ENCODE measurements at regions not wholly inside any gene's neighbourhood (a gene's known extent, or its start where the extent isn't known, plus 50 kb on each side); places are given as distances from the start of the nearest gene placed in this dataset.

DNA sequence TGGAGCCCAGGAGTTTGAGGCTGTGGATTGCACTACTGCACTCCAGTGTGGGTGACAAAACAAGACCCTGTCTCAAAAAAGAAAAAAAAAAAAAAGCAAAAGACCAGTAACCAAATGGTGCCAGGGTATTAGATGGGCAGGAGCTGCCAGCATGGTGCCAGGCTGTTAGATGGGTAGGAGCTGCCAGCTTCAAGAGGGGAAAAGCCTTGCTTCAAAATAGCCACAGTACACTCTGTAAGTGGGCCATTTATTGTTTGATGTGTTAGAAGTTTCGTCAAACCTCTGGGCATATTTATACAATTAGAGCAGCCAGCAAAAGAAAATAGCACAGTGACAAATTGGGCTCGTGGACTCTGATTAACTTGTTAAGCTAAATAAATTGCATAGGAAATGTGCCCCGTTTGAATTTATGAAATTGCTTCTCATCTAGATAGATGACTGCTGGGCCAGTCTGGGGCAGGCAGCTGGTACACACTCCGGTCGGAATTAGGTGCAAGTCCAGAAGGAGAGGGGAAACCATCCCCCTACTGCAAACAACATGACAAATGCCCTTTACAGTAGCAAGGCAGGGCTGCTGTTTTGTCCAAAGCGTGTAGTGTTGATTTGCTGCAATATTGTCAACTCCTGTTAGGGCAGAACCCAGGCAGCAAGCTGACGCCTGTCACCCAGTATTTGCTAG, 126.3 kb upstream of the IRX3 start:
- DNase-seq (ENCODE audit: low read depth): no peak

DNA sequence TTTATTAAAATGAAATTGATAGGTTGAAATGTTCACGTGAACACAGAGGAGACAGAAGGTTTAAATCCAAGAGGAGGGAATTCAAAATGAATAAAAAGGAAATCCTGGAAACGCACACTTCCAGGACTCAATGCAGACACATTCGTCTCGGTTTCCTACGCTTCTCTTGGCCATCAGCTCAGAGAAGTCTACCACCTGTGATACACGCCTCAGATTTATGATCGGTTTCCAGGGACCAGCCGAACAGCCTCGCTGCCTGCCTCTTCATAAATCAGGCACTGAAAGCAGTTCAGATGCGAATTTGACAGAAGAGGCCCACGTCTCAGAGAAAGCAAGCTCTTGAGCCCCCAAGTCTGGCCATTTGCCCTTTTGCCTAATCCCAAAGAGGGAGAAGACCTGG, 125.5 kb upstream of the IRX3 start:
- DNase-seq (ENCODE audit: low read depth): no peak

DNA sequence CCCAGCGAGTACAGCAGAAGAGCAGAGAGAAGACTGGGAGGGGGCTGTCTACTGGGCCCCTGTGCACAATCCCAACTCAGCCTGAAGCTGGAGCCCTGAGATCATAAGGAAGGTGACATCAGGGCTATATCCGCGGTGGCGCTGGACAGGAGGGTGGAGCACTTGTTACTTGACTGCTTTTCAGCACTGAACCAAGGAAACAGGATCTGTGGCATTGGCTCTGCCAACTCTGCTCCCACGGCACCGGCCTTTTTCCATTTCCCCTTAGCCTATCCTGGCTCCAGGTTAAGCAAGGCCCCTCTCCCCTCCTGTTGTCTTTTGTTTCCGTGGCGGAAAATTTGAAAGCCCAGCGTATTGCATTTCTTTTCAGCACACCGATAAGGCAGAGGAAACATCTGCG, 125.0 kb upstream of the IRX3 start:
- DNase-seq (ENCODE audit: low read depth): no peak

DNA sequence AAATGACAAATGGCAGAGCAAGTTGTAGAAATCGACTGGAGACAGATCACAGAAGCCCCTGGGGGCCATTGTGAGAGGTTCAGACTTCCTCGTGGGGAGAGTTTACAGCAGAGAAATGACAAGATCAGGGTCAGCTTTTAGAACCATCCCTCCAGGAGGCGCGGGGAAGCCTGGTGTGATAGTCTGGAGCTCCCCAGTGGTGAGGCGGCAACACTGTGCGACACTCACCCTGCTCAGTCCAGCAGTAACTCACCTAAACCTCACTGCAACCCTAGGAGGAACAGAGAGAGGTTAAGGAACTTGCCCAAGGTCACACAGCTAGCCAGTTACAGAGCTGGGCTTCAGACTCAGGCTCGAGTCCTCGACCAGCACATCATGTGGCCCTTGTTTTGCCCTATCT, 123.4 kb upstream of the IRX3 start:
- no peak for DNase-seq (ENCODE audit: low read depth)

DNA sequence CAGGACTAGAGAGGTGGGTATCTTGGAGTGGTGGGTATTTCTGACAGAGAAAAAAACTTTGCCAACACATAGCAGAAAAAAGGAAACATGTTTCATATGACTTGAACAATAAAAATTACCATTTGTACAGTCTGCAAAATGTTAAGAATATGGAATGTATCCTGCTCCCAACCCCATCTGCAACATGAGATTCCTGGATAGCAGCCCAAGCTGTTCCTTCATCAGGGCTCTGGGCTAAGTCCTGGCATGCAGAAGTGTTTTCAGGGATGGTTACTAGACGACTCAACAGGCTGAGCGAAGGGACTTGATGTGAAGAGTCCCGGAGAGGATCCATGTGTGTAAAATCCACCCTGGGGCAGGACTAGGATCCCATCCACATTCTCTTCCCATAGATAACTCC, 121.0 kb upstream of the IRX3 start:
- no peak for DNase-seq (ENCODE audit: low read depth)

DNA sequence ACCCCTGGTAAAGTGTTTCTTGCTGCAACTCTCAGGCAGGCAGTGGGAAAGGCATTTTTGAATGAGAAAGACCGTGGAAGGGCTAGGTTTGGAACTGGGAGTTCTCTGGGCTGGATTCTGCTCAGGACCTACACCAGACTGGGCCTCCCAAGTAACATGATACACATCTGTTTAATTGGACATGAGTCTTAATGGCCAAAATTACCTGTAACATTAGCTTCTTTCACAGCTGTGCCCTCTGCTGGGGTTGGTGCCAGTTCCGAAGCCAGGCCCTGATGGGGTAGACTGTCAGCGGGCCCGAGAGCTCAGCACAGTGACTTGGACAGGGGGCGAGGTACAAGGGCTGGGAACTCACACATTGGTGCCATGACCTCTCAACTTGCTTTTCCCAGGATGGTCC, 118.9 kb upstream of the IRX3 start:
- no peak for DNase-seq (ENCODE audit: low read depth)

DNA sequence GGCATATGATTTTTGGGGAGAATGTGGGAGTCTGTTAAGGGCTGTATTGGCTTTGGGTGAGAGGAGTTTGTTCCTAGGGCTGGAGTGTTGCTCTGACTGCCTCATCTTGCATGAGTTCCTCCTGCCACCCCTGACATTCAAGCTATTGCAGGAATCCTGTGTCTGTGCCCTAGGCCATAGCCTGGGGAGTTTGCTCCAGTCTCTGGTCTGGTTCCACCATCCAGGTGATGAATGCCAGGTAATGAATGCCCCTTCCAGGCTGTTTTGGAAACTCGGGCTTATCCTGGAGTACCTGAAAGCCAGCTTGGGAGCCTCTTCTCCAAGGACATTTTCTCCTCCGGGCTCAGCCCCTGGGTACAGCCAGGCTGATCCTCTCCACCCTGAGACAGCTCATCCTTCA, 117.0 kb upstream of the IRX3 start:
- no peak for DNase-seq (ENCODE audit: low read depth)

DNA sequence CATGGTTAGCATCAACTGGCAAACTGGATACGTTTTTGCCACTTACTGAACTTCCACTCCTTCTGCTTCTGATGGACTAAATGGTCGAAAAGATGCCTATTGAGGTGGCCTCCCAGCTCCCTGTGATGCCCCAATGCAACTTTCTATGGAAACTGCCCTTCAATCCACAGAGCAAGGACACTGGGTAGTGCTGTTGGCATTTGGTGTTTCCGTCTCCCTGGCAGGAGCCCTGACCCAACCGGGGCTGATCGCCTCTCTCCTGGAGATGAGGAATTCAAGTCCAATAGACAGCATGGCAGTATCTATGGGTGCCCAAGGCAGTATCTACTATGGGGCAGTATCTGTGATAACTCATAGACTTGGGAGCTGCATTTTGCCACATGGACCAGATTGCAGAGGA, 116.3 kb upstream of the IRX3 start:
- no peak for DNase-seq (ENCODE audit: low read depth)

DNA sequence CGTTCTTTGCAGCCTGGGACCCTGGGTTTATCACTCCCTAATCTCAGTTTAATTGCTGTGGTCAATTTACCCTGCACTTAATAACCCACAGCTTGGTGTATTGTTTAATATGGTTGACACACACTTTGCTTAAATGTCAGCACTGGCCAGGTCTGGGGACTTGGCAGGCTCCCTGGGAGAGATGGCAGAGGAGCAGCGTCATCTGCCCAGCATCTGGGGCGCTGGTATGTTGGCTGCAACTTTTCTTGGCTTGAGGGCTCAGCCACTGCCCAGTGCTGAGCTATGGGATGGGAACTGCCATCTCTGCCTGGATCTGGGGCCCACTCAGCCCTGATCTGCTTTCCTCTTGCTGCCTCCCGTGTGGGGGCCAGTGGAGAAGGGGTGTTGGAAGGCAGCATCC, 115.7 kb upstream of the IRX3 start:
- peak; percentile 52 for DNase-seq (ENCODE audit: low read depth)

DNA sequence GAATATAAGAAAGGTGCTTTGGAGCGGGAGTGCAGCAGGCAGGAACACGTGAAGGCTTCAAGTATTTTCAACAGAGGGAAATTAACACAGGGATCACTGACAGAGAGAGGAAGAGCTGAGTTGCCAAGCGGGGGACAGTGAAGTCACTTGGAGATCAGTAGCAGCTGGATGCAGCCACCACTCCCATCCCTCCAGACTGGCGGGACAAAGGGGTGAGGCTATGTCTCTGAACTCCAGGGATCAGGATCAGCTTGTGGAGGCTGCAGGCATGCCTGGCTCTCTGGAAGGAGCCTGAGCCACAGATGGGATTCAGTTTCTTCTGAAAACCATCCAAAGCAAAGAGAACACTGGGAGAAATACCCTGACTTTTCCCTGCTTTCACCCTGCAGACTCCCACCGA, 113.7 kb upstream of the IRX3 start:
- no peak for DNase-seq (ENCODE audit: low read depth)

DNA sequence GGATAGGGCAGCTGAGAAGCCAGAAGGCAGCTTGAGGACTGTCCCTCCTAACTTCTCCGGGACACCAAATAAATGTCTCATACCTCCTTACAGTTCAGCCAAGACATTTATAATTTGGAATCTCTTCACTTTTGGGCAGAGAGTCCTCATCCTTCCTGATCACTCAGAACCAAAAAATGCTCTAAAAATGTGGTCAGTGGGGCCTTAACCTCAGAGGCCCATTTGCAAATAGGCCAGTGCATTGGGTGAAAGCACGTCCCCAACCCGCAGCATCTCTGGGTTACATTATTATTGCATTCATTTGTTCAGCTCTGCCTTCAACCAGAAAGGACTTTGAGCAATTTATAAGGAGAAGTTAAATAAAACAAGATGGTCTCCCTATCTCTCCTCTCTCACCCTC, 112.4 kb upstream of the IRX3 start:
- DNase-seq (ENCODE audit: low read depth): no peak

DNA sequence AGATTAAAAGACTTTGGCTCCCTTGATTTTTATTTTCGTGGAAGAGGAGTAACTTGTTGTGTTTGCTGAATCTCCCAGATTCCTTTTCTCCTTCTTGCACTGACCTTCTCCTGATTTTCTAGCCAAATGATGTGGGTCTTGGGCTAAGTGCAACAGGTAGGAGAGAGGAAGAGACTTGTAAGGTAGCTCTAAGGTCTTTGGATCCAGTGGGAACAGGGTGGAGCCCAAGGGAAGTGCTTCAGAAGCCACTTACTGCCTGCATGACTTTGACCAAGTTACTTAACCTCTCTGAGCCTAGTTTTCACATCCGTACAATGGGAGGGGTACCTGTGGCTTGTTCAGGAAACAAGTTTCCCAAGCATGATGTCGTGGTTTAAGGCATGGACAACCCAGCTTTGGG, 111.3 kb upstream of the IRX3 start:
- DNase-seq (ENCODE audit: low read depth): no peak

DNA sequence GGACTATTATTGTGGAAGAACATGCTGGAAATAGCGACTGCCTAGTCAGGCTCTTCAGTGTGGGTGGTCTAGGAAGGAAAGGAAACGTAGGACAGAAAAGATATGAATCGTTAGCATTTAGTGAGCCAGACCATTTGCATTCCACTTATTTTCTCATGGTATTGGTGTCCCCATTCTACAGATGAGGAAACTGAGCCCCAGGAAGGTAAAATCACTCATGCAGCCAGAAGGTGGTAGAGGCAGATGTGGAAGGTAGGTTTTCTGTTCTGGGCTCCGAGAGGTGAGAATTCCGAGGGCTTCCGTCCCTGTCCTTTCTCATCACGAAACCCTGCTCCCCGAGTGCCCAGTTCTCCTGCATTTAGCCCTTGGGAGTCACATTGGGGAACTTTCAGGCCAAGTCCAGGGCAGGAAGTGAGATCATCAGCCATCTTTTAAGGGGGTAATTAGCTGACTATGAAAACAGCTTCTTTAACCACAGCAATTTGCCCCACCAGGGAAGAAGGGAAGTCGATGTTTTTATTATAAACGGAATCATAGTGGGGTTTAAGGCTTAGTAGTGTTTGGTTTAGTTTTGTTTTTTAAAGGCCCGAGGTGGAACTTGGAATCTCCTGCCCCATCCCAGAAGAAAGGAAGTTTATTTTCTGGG, 110.7 kb upstream of the IRX3 start:
- peak; percentile 82 for DNase-seq (ENCODE audit: low read depth)

DNA sequence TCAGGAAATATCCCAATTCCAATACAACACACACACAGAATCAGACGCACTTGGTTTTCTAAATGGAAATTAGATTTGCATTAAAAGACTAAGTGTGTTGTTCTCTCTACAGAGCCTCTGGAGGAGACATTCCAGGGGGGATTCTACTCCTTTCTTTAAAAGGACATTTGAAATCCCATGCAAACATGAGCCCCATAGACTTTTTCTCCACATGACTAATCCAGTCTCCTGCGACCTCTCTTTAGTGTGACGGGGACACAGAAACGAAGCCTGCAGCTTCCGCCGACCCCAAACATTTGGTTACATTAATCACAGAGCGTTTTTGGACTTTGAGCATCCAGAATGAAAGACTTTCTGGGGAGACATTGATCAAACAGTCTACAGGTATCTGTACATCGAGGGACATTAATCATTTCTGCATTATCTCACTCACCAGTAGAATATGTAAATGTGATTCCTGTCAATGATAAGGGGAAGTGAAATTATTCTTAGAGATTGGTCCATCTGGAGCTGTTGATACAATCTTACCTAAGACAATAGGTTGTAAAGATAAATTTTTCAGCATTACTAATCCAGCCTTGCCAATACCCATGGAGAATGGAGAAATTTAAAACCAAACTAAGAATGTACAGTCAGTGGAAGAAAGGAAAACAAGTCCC, 103.4 kb upstream of the IRX3 start:
- no peak for DNase-seq (ENCODE audit: low read depth)

DNA sequence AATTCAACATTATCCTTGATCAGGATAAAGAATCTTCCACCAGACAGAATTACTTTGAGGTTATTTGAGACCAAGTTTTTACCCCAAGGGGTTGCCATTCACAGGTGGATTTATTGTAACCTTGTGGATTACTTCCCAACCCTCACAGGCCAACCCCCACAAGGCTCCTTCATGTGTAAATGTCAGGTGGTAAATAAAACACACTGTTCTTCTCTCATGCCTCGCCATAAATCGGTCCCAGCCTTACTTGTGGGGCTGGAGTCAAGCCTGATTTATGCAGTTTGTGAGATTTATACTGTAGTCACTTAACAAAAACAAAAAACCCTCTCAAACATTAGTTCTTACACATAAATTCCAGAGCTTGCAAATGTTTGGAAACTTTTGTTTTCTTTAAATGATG, 98.6 kb upstream of the IRX3 start:
- DNase-seq (ENCODE audit: low read depth): no peak

DNA sequence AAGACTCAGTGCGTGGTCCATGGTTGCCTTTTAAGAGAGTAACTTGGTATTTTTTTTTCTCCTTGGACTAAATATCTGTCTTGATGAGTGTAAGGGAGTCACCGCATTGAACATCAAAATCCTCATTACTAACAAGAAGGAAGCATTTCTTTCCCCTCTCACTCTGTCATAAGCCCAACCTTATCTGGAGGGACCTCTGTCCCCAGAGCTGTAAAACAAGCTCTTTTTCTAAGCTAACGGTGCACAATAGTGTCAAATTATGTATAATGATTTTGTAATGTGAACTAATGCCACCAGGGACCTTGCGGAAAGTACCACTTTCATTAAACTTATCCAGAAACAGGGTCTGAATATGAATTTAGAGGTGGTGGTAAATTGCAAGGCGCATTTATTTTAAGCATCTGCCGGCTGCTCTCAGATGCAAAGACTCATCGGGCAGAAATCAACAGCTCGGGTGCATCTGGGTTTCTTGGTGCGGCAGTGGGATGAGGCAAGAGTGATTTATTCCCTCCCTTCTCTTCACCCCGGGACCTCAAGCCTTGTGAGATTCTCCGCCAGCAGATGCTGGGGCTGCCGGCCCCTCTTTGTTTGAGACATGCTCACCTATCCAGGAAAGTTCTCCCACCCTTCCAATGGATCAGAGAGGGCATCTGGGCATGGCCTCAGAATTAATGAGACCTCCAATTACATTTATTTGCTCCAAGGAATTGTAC, 95.2 kb upstream of the IRX3 start:
- DNase-seq (ENCODE audit: low read depth): no peak

DNA sequence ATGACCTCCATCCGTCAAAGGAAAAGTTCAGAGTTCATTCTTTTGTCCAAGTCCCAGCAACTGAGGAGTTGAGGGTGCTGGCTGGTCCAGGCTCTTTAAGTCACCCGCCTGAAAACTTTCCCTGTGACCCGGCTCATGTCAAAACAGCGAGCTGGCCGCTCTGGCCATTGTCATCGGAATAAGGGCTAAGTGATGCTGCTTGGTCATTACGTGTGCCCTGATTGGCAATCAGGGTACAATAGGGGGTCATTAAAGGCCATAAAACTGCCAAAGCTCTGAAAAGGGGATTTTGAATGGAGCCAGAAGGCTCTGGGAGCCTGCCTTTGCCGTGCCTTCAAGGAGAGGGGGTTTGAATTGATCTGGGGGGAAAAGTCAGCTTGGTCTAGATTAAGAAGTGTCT, 88.5 kb upstream of the IRX3 start:
- no peak for DNase-seq (ENCODE audit: low read depth)

DNA sequence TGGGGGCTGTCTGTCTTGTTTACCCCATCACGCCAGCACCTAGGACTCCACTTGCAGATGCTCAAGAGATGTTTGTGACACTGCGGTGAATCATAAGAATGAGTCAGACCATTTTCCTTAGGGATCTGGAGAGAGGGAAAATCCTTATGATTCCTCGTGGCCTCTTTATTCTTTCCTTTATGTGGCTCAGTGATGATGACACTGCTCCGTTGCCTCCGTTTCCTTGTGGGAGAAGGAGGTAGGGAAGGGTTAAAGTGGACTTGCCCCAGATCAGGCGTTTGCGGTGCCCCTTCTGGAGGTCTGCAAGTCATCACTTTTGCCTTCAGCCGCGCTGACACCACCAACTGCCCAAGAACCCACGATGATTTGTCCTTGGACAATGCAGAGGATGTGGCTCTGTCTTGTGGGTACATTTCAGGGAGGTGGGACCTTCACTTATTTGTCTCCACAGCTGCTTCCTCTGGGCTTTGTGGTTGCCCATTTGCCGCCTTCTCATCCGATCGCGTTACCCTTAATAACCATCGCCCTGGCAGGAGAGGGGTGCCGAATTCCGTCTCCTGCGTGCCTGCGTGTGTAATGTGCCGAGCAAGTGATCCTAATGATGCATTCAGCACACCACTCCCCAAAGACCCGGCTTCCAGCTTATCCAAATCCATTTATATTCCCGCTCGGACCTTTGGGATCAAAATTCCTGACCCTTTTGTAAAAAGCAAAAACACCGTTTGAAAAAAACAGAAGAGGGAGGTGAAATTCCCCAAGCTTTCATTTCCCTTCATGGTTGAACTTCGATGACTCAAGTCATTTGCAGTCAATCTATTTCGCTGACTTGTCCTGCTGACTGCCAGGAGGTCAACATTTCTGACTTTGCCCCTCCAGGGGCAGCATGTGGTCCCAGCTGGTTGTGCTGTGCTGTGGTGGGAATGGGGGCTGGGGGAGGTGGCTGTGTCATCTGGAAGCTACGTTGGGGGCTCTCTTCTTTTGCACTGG, 87.2 kb upstream of the IRX3 start:
- DNase-seq (ENCODE audit: low read depth): peak; percentile 83

DNA sequence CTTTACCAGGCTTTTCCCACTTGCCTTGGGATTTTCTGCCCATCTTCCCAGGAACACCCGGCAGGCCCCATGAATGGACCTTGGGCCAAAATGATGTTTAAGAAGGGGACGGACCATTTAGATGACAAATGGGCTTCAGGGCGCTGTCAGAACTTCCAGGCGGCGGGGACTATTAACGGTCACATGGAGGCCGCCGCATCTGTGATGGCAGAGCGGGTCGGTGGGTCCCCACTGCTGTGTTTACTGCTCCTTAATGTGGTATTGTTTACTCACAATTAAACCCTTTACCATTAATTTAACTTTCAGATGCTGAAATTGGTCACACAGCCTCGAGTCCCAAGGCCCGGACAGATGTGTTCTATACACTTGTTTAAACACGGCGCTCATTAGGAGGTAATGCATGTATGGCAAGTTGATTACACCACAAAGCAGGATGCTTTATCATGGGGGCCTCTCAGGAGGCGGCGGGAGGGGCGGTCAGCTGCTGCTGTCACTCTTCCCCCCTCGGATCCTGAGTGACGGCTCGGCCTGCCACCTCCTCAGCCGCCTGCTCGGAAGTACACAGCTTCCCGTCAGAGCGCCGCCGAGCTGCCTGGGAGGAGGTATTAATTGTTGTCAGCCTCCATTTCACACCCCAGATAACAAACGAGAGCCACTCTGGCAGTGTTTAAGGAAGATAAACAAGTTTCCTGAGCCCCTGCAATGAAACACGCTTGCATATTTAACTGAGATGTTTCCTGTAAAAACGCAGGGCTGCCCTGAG, 83.9 kb upstream of the IRX3 start:
- no peak for DNase-seq (ENCODE audit: low read depth)

DNA sequence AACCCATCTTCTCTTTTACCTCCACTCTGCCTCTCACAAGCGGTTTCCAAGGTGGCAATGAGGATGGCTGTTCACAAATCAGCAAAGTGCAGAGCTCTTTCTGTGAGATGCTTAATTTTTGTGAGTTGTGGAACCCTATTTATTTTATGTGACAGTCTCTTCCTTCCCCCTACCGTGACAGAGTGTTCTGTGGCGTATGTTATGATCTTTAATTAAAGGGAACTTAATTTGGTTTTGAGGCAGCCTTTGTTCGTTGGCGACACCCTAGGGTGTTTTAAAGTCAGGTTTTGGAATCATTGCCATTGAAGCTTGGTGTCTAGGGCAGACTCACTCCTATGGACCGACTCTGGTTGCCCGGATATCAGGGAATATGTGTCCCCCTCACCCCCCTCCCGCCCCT, 83.3 kb upstream of the IRX3 start:
- DNase-seq (ENCODE audit: low read depth): no peak

DNA sequence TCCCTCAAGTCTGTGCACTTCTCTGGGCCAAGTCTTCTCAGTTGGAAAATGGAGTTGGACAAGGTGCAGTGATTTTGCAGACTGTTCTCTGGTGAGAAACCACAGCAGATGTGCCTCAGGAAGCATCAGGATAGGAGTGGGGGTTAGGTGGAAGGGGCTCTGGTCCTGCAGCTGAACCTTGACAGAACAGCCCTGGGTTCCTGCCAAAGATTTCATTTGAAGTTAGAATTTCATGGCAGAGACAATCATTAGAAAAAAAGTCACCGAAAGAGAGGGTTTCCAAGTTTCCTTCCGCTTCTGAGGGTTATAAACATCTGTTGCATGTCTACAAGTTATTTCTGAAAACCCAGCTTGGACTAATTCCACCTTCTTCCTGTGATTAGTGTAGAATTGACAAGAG, 80.4 kb upstream of the IRX3 start:
- no peak for DNase-seq (ENCODE audit: low read depth)

Data from Daoy (cell line).